SK-N-SH (cell line): ENCODE measurements at regions not wholly inside any gene's neighbourhood (a gene's known extent, or its start where the extent isn't known, plus 50 kb on each side); places are given as distances from the start of the nearest gene placed in this dataset.

Experiments used
- CTCF ChIP-seq: fragments of 200-600 bp; sonication (generic); IDR thresholded peaks from 2 replicates; pipeline ENCODE4 v1.6.1; 2017; ENCODE audit warnings: antibody characterized with exemption, mild to moderate bottlenecking, moderate library complexity
- TAF1 ChIP-seq: IDR thresholded peaks from 2 replicates; pipeline ENCODE4 v1.6.1; 2012; ENCODE audit warnings: low read depth, mild to moderate bottlenecking, low read length, moderate library complexity, borderline replicate concordance
- TF ChIP-seq, protein P1 (sequence below): IDR thresholded peaks from 2 replicates; pipeline ENCODE4 v1.4.0; 2012; ENCODE audit warnings: low read depth

GRCh38 chr5:159567461-159567860 is 237.2 kb upstream of the IL12B start:
- TF ChIP-seq CTCF (no peak), TAF1 (no peak)
- TF ChIP-seq, protein P1, sequence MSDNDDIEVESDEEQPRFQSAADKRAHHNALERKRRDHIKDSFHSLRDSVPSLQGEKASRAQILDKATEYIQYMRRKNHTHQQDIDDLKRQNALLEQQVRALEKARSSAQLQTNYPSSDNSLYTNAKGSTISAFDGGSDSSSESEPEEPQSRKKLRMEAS: no peak
